ENCODE measurements at regions not wholly inside any gene's neighbourhood (a gene's known extent, or its start where the extent isn't known, plus 50 kb on each side); places are given as distances from the start of the nearest gene placed in this dataset.

- H3K9me3 ChIP-seq (ENCODE audit: insufficient read depth, low read depth): no peaks in the 10 kb centered on the region
- H3K4me2 ChIP-seq: no peak overlapping the region
- no peaks in the 10 kb centered on the region for H3K36me3 ChIP-seq (ENCODE audit: low read depth)
- no peaks in the 10 kb centered on the region for H3K4me1 ChIP-seq (replicated peaks; ENCODE audit: insufficient read depth)
- H3F3A ChIP-seq (ENCODE audit: insufficient read depth, low read depth): no peaks in the 10 kb centered on the region
- no peaks in the 10 kb centered on the region for H4K20me1 ChIP-seq (ENCODE audit: insufficient read depth)
- DNase-seq: no peak
- TF ChIP-seq CTCF (conservative IDR thresholded peaks at IDR 0.05) (no peak), EZH2 (IDR thresholded peaks at IDR 0.05; ENCODE audit: low read depth) (no peak)
- CTCF ChIA-PET: no interaction called here
- intact Hi-C loops (cut with micrococcal nuclease; ENCODE audit: unreplicated experiment): no loop called here
- POLR2A ChIA-PET (ENCODE audit: unreplicated experiment): no interaction called here
- BruUV-seq (replicated peaks): no TSS peak
- H3K27me3 ChIP-seq (ENCODE audit: insufficient read depth, low read depth): no peaks in the 10 kb centered on the region
- H3K9me2 ChIP-seq (ENCODE audit: insufficient read depth): 0 out of 2 replicates have a peak, but pooled peaks cover 6% of the 10 kb centered on the region
- no peak overlapping the region for H2AFZ ChIP-seq
- H3K27ac ChIP-seq: no peak overlapping the region
- H3K79me2 ChIP-seq (ENCODE audit: low read depth): no peaks in the 10 kb centered on the region
- no peak overlapping the region for H3K4me3 ChIP-seq
Measured at GRCh38 chr2:52703004-52703403, 1064.6 kb upstream of the CHAC2 start.

- CTCF ChIA-PET: no interaction called here
- POLR2A ChIA-PET (ENCODE audit: unreplicated experiment): no interaction called here
- Histone ChIP-seq H3K4me3 (no peak overlapping the region), H3K27me3 (ENCODE audit: insufficient read depth, low read depth) (no peaks in the 10 kb centered on the region), H3K27ac (no peak overlapping the region), H3K9me3 (ENCODE audit: insufficient read depth, low read depth) (no peaks in the 10 kb centered on the region), H3K9me2 (ENCODE audit: insufficient read depth) (0 out of 2 replicates have a peak, but pooled peaks cover 6% of the 10 kb centered on the region), H3K36me3 (ENCODE audit: low read depth) (no peaks in the 10 kb centered on the region), H2AFZ (no peak overlapping the region), H4K20me1 (ENCODE audit: insufficient read depth) (no peaks in the 10 kb centered on the region), H3K4me1 (replicated peaks; ENCODE audit: insufficient read depth) (no peaks in the 10 kb centered on the region), H3F3A (ENCODE audit: insufficient read depth, low read depth) (no peaks in the 10 kb centered on the region), H3K79me2 (ENCODE audit: low read depth) (no peaks in the 10 kb centered on the region), H3K4me2 (no peak overlapping the region)
- peak in 1 of 2 experiments; percentile 26 for DNase-seq
- BruUV-seq (replicated peaks): no TSS peak
- intact Hi-C loops (cut with micrococcal nuclease; ENCODE audit: unreplicated experiment): no loop called here
- no peak for TF ChIP-seq EZH2 (IDR thresholded peaks at IDR 0.05; ENCODE audit: low read depth)
- TF ChIP-seq CTCF (conservative IDR thresholded peaks at IDR 0.05): no peak
Measured at GRCh38 chr2:52698408-52698807, 1069.2 kb upstream of the CHAC2 start.

GRCh38 chr2:52697690-52698089 is 1069.9 kb upstream of the CHAC2 start:
- no TSS peak for BruUV-seq (replicated peaks)
- ChIA-PET CTCF (no interaction called here), POLR2A (ENCODE audit: unreplicated experiment) (no interaction called here)
- Histone ChIP-seq H2AFZ (no peak overlapping the region), H3K27me3 (ENCODE audit: insufficient read depth, low read depth) (no peaks in the 10 kb centered on the region), H3K4me2 (no peak overlapping the region), H3K4me3 (no peak overlapping the region), H3K4me1 (replicated peaks; ENCODE audit: insufficient read depth) (no peaks in the 10 kb centered on the region), H3K27ac (no peak overlapping the region), H3F3A (ENCODE audit: insufficient read depth, low read depth) (no peaks in the 10 kb centered on the region), H3K36me3 (ENCODE audit: low read depth) (no peaks in the 10 kb centered on the region), H3K9me3 (ENCODE audit: insufficient read depth, low read depth) (no peaks in the 10 kb centered on the region), H3K79me2 (ENCODE audit: low read depth) (no peaks in the 10 kb centered on the region), H3K9me2 (ENCODE audit: insufficient read depth) (0 out of 2 replicates have a peak, but pooled peaks cover 4% of the 10 kb centered on the region), H4K20me1 (ENCODE audit: insufficient read depth) (no peaks in the 10 kb centered on the region)
- peak in 1 of 2 experiments; percentile 29 for DNase-seq
- TF ChIP-seq EZH2 (IDR thresholded peaks at IDR 0.05; ENCODE audit: low read depth) (no peak), CTCF (conservative IDR thresholded peaks at IDR 0.05) (no peak)
- intact Hi-C loops (cut with micrococcal nuclease; ENCODE audit: unreplicated experiment): no loop called here

Data from PC-9 (cell line).